HEK293T (cell line): ENCODE measurements at regions not wholly inside any gene's neighbourhood (a gene's known extent, or its start where the extent isn't known, plus 50 kb on each side); places are given as distances from the start of the nearest gene placed in this dataset.

Experiments
- CTCF ChIA-PET: fragments of 350-600 bp; formaldehyde crosslinking; extraction: SDS; loops from one replicate; lab custom pipeline; 2021; ENCODE audit warnings: antibody characterized with exemption, inconsistent platforms; lab: Yijun Ruan, JAX
- POLR2A ChIA-PET: fragments of 350-600 bp; formaldehyde crosslinking; extraction: SDS; loops from one replicate; lab custom pipeline; 2020; ENCODE audit warnings: antibody characterized with exemption, inconsistent platforms; lab: Yijun Ruan, JAX
- DNase-seq: peaks from one replicate; pipeline ENCODE4 v3.0.0; 2012; ENCODE audit warnings: mixed read lengths; ENCODE audit errors: extremely low spot score
- ARNT ChIP-seq: fragments of 450-650 bp; IDR thresholded peaks from 2 replicates; pipeline ENCODE4 v1.6.1; 2017; ENCODE audit warnings: mild to moderate bottlenecking
- BHLHE40 ChIP-seq: fragments of 450-650 bp; IDR thresholded peaks from 2 replicates; pipeline ENCODE4 v1.6.1; 2016; ENCODE audit warnings: mild to moderate bottlenecking, moderate library complexity, borderline replicate concordance
- CTBP1 ChIP-seq: fragments of 450-650 bp; IDR thresholded peaks from 2 replicates; pipeline ENCODE4 v1.6.1; 2016; ENCODE audit warnings: borderline replicate concordance
- ELF4 ChIP-seq: fragments of 450-650 bp; IDR thresholded peaks from 2 replicates; pipeline ENCODE4 v1.6.1; 2017; ENCODE audit warnings: antibody characterized with exemption
- FOXA1 ChIP-seq: fragments of 450-650 bp; IDR thresholded peaks from 2 replicates; pipeline ENCODE4 v1.6.1; 2016; ENCODE audit warnings: mild to moderate bottlenecking
- FOXK2 ChIP-seq: fragments of 450-650 bp; IDR thresholded peaks from 2 replicates; pipeline ENCODE4 v1.6.1; 2016; ENCODE audit warnings: mild to moderate bottlenecking
- FOXM1 ChIP-seq: fragments of 450-650 bp; IDR thresholded peaks from 2 replicates; pipeline ENCODE4 v1.6.1; 2017; ENCODE audit warnings: mild to moderate bottlenecking, borderline replicate concordance
- HDGF ChIP-seq: fragments of 450-650 bp; IDR thresholded peaks from 2 replicates; pipeline ENCODE4 v1.6.1; 2017; ENCODE audit warnings: antibody characterized with exemption, borderline replicate concordance
- L3MBTL2 ChIP-seq: fragments of 450-650 bp; conservative IDR thresholded peaks from 2 replicates; pipeline ENCODE4 v1.6.1; 2016; ENCODE audit warnings: mild to moderate bottlenecking
- LEF1 ChIP-seq: fragments of 450-650 bp; IDR thresholded peaks from 2 replicates; pipeline ENCODE4 v1.6.1; 2017; ENCODE audit warnings: mild to moderate bottlenecking, borderline replicate concordance
- NFRKB ChIP-seq: fragments of 450-650 bp; IDR thresholded peaks from 2 replicates; pipeline ENCODE4 v1.6.1; 2016; ENCODE audit warnings: mild to moderate bottlenecking, moderate library complexity
- SP1 ChIP-seq: fragments of 450-650 bp; IDR thresholded peaks from 2 replicates; pipeline ENCODE4 v1.6.1; 2017
- SUZ12 ChIP-seq: fragments of 450-650 bp; IDR thresholded peaks from 2 replicates; pipeline ENCODE4 v1.6.1; 2016; ENCODE audit warnings: mild to moderate bottlenecking
- TARDBP ChIP-seq: fragments of 450-650 bp; IDR thresholded peaks from 2 replicates; pipeline ENCODE4 v1.6.1; 2016
- ZNF384 ChIP-seq: fragments of 450-650 bp; IDR thresholded peaks from 2 replicates; pipeline ENCODE4 v1.6.1; 2016
- TF ChIP-seq, protein P1 (sequence below): fragments of 450-650 bp; IDR thresholded peaks from 2 replicates; pipeline ENCODE4 v1.6.1; 2016

DNA sequence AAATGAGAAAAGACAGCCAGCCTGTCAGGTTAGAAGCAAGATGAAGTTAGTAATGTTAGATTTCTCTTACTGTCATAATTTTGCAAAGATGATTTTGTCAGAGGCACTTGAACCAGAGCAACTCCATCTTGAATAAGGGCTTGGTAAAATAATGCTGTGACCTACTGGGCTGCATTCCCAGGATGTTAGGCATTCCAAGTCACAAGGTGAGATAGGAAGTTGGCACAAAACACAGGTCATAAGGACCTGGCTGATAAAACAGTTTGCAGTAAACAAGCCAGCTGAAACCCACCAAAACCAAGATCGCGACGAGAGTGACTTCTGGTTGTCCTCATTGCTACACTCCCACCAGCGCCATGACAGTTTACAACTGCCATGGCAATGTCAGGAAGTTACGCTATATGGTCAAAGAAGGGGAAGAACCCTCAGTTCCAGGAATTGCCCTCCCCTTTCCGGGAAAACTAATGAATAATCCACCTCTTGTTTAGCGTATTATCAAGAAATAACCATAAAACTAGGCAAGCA, 1313.5 kb upstream of the TMEM132C start:
- ChIA-PET POLR2A (no interaction called here), CTCF (no interaction called here)
- TF ChIP-seq ELF4 (no peak), ZNF384 (no peak), NFRKB (no peak), CTBP1 (no peak), ARNT (no peak), LEF1 (no peak)
- TF ChIP-seq, protein P1, sequence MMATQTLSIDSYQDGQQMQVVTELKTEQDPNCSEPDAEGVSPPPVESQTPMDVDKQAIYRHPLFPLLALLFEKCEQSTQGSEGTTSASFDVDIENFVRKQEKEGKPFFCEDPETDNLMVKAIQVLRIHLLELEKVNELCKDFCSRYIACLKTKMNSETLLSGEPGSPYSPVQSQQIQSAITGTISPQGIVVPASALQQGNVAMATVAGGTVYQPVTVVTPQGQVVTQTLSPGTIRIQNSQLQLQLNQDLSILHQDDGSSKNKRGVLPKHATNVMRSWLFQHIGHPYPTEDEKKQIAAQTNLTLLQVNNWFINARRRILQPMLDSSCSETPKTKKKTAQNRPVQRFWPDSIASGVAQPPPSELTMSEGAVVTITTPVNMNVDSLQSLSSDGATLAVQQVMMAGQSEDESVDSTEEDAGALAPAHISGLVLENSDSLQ: no peak
- DNase-seq: no peak

DNA sequence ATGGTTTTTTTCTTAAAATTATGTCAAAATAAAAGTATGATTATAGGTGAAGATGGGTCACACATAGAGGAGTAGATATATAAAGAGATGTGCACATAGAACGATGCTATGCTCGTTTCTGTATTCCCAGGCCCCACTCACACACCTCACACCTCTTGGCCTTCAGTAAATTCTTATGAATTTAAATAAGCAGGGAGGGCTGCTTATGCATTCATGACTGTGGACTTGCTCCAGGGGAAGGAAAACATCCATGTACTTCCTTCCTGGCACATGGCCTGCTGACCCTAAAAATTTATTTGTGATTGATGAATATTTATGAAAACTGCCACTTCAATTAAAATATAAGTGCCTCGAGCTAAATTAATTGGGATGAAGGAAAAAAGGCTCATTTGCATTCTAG, 1306.7 kb upstream of the TMEM132C start:
- TF ChIP-seq FOXA1 (no peak), LEF1 (no peak), ELF4 (no peak), NFRKB (no peak), FOXK2 (no peak), SUZ12 (no peak), L3MBTL2 (no peak)
- CTCF ChIA-PET: no interaction called here
- no peak for DNase-seq
- POLR2A ChIA-PET: no interaction called here

DNA sequence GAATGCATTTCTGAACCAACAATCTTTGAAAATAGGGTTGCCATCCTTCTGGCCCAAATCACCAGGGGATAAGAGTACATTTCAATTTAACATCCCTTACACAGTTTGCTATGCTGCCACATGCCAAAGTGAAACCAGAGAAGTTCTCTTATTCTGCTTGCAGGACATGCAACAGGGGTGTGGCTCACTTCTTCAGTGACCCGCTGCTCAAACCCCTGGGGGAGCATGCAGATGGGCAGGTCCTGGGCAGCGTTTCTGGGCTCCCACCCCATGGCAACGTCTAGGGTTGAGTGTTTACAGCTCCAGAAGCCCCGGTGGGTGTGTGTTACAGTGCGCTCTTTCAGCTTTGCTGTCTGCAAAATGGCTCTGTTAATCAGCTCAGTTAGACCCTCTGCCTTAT, 1306.3 kb upstream of the TMEM132C start:
- DNase-seq: no peak
- ChIA-PET CTCF (no interaction called here), POLR2A (no interaction called here)
- no peak for TF ChIP-seq L3MBTL2
- TF ChIP-seq HDGF: no peak
- TF ChIP-seq ZNF384: no peak
- TF ChIP-seq CTBP1: no peak
- no peak for TF ChIP-seq BHLHE40
- TF ChIP-seq SP1: no peak
- TF ChIP-seq ELF4: no peak
- TF ChIP-seq NFRKB: no peak
- no peak for TF ChIP-seq ARNT
- TF ChIP-seq, protein P1: no peak
- TF ChIP-seq FOXK2: no peak
- TF ChIP-seq FOXM1: no peak
- no peak for TF ChIP-seq SUZ12
- TF ChIP-seq LEF1: no peak
- no peak for TF ChIP-seq FOXA1
- TF ChIP-seq TARDBP: no peak

DNA sequence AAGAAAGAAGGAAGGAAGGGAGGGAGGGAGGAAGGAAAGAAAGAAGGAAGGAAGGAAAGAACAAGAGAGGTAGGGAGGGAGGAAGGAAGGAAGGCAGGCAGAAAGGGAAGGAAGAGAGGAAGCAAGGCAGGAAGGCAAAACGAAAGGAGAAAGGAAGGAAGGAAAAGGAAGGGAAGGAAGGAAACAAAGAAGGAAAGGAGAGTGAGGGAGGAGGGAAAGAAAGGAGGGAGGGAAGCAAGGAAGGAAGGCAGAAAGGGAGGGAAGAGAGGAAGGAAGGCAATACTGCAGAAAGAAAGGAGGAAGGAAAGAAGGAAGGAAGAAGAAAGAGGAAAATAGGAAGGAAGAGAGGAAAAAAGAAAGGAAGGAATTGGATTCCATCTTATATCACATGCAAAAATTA, 1303.1 kb upstream of the TMEM132C start:
- TF ChIP-seq L3MBTL2: no peak
- TF ChIP-seq ZNF384: no peak
- TF ChIP-seq, protein P1: no peak
- no peak for TF ChIP-seq BHLHE40
- TF ChIP-seq NFRKB: no peak
- no peak for TF ChIP-seq TARDBP
- no peak for TF ChIP-seq ARNT
- no peak for TF ChIP-seq ELF4
- TF ChIP-seq SP1: no peak
- no peak for TF ChIP-seq HDGF
- no peak for TF ChIP-seq CTBP1
- TF ChIP-seq FOXM1: no peak
- TF ChIP-seq LEF1: no peak
- no peak for TF ChIP-seq FOXA1
- no peak for TF ChIP-seq FOXK2
- TF ChIP-seq SUZ12: no peak
- POLR2A ChIA-PET: no interaction called here
- no peak for DNase-seq
- CTCF ChIA-PET: no interaction called here

DNA sequence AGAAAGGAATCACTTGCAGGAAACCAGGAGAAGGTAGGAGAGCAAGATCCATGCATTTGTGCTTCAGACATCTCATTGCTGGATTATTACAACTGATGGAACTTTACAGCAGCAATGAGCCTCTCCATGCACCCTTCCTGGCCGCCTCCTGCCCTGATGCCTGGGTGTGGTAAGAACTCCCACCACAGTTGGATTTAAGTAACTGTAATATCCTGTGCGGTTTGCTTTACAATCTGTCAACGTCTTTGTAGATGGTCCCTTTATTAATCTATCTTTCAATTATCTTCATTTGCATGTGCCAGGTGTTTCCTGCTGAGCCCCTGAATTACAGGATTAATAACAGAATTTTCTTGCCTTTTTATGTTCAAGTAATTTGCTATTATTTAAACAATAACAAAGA, 1300.5 kb upstream of the TMEM132C start:
- POLR2A ChIA-PET: no interaction called here
- TF ChIP-seq HDGF: no peak
- TF ChIP-seq TARDBP: no peak
- no peak for TF ChIP-seq ELF4
- TF ChIP-seq L3MBTL2: no peak
- TF ChIP-seq NFRKB: no peak
- no peak for TF ChIP-seq FOXK2
- TF ChIP-seq, protein P1: no peak
- no peak for TF ChIP-seq FOXA1
- TF ChIP-seq SUZ12: no peak
- no peak for TF ChIP-seq CTBP1
- no peak for TF ChIP-seq LEF1
- TF ChIP-seq BHLHE40: no peak
- TF ChIP-seq SP1: no peak
- no peak for TF ChIP-seq ARNT
- no peak for DNase-seq
- CTCF ChIA-PET: no interaction called here

DNA sequence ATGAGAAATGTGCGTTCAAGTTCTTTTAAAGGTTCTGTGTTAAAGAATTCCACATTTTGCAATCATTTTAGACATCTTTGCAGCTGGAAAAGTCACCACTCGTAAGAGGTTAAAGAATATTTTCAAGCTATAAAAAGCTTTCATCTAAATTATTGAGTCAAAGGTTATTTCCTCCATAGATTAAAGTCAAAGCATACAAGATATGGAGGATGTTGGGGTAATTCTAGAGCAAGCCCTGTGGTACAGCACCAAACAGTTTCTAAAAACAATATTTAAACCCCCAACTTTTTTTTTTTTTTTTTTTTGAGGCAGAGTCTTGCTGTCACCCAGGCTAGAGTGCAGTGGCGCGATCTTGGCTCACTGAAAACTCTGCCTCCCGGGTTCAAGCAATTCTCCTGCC, 1299.8 kb upstream of the TMEM132C start:
- CTCF ChIA-PET: interaction anchor here (0.5 kb wide), 1 partner anchor 313 kb away, joined by 3 read pairs; no protein-coding TSS in a partner anchor
- POLR2A ChIA-PET: no interaction called here
- no peak for DNase-seq
- TF ChIP-seq HDGF: no peak
- no peak for TF ChIP-seq FOXM1
- no peak for TF ChIP-seq ELF4
- no peak for TF ChIP-seq BHLHE40
- TF ChIP-seq L3MBTL2: no peak
- TF ChIP-seq SUZ12: no peak
- no peak for TF ChIP-seq NFRKB
- TF ChIP-seq, protein P1: no peak
- TF ChIP-seq ARNT: no peak
- TF ChIP-seq FOXA1: no peak
- no peak for TF ChIP-seq LEF1
- TF ChIP-seq TARDBP: no peak
- no peak for TF ChIP-seq CTBP1
- no peak for TF ChIP-seq SP1
- no peak for TF ChIP-seq ZNF384
- no peak for TF ChIP-seq FOXK2
